SK-N-MC (cell line): ENCODE measurements at regions not wholly inside any gene's neighbourhood (a gene's known extent, or its start where the extent isn't known, plus 50 kb on each side); places are given as distances from the start of the nearest gene placed in this dataset.

Source experiments
- EZH2 ChIP-seq: fragments of 200-600 bp; sonication (generic); IDR thresholded peaks from one replicate; pipeline ENCODE4 v1.6.1; 2017; ENCODE audit warnings: antibody characterized with exemption
- POLR2AphosphoS5 ChIP-seq: IDR thresholded peaks from 2 replicates; pipeline ENCODE4 v1.6.1; 2012; ENCODE audit warnings: mild to moderate bottlenecking, low read depth, low read length, borderline replicate concordance

GRCh38 chr3:130814691-130815472 is 68.3 kb upstream of the PIK3R4 start:
- TF ChIP-seq POLR2AphosphoS5 (no peak), EZH2 (no peak)
